ENCODE measurements at regions not wholly inside any gene's neighbourhood (a gene's known extent, or its start where the extent isn't known, plus 50 kb on each side); places are given as distances from the start of the nearest gene placed in this dataset.

DNA sequence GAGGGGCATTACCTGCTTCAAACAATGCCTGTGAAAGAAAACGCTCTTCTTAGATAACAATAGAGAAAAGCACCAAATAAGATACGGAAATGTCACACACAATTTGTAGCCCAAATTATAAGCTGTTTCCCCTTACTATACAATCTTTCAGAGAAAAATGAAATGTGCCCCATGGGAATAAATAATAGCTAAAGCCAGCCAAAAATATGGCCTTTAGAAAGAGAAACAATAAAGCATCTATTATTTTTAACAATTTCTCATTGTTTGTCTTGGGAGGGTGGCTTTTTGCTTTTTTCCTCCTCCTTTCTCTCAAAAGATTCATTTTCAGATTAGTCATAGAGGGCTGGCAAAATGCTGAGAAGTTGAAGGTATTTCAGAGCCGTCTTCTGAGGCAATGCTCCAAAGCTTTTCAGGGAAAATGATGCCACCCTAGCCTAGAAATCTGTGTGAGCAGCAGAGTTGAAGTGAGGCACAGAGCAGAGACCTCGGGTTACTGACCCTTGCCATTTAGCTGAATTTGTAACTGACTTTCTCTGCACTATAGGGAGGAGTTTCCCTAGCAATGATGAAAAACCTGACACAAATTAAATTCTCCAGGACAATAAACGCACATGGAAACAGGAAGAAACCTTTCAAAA lies 86.3 kb upstream of the PRICKLE2 start:
- TF ChIP-seq RAD21 (IDR thresholded peaks at IDR 0.05; ENCODE audit: low read depth) (no peak), REST (IDR thresholded peaks at IDR 0.05; ENCODE audit: low read depth) (no peak), TCF12 (IDR thresholded peaks at IDR 0.05; ENCODE audit: low read depth) (no peak), USF1 (IDR thresholded peaks at IDR 0.05) (no peak), ZBTB7A (IDR thresholded peaks at IDR 0.05; ENCODE audit: low read depth) (no peak), CREB1 (IDR thresholded peaks at IDR 0.05; ENCODE audit: low read depth) (no peak), YY1 (IDR thresholded peaks at IDR 0.05; ENCODE audit: low read depth) (no peak), TAF1 (IDR thresholded peaks at IDR 0.05; ENCODE audit: low read depth) (no peak)

Data from Ishikawa (cell line).